OCI-LY7 (cell line): ENCODE measurements at regions not wholly inside any gene's neighbourhood (a gene's known extent, or its start where the extent isn't known, plus 50 kb on each side); places are given as distances from the start of the nearest gene placed in this dataset.

Experiments
- BruUV-seq: library from RNA; stranded (reverse); fragments of 400-500 nt; replicated peaks from 2 replicates; lab custom pipeline; 2021; lab: Mats Ljungman, UMichigan
- CTCF ChIA-PET: fragments of 300-600 bp; sonication (Branson Sonifier 250); formaldehyde crosslinking; loops from one replicate; lab custom pipeline; 2022; ENCODE audit warnings: antibody characterized with exemption; ENCODE audit not compliant: unreplicated experiment; lab: Charles Lee
- POLR2A ChIA-PET: fragments of 300-600 bp; sonication (Branson Sonifier 250); formaldehyde crosslinking; loops from one replicate; lab custom pipeline; 2022; ENCODE audit warnings: antibody characterized with exemption; lab: Charles Lee
- DNase-seq: peaks from one replicate; pipeline ENCODE4 v3.0.0-alpha.2; 2015; ENCODE audit warnings: low spot score
- H2AFZ ChIP-seq: fragments of 200-600 bp; sonication (generic), shearing (Covaris generic); 2 replicates; pipeline ENCODE4 v1.6.1; 2014; ENCODE audit warnings: mild to moderate bottlenecking, antibody characterized with exemption, low read length, moderate library complexity
- H3K27ac ChIP-seq: fragments of 200-600 bp; sonication (generic); 2 replicates; pipeline ENCODE4 v1.5.1; 2014; ENCODE audit warnings: mixed run types, low read depth, mild to moderate bottlenecking, moderate library complexity, low read length, inconsistent platforms; ENCODE audit not compliant: poor library complexity, severe bottlenecking
- H3K36me3 ChIP-seq: fragments of 200-600 bp; sonication (generic); 2 replicates; pipeline ENCODE4 v1.6.1; 2014; ENCODE audit warnings: mild to moderate bottlenecking, antibody characterized with exemption, low read length, moderate library complexity, mixed read lengths; ENCODE audit not compliant: insufficient read depth
- H3K4me1 ChIP-seq: fragments of 200-600 bp; sonication (generic); 2 replicates; pipeline ENCODE4 v1.5.1; 2014; ENCODE audit warnings: mild to moderate bottlenecking, low read length; ENCODE audit not compliant: insufficient read depth, poor library complexity, severe bottlenecking
- H3K4me2 ChIP-seq: fragments of 200-600 bp; sonication (generic); 2 replicates; pipeline ENCODE4 v1.6.1; 2014; ENCODE audit warnings: mild to moderate bottlenecking, low read length
- H3K4me3 ChIP-seq: fragments of 200-600 bp; sonication (generic); 2 replicates; pipeline ENCODE4 v1.5.1; 2014; ENCODE audit warnings: mild to moderate bottlenecking, low read depth, low read length; ENCODE audit not compliant: poor library complexity, severe bottlenecking
- H3K79me2 ChIP-seq: fragments of 200-600 bp; sonication (generic); 2 replicates; pipeline ENCODE4 v1.6.1; 2016; ENCODE audit warnings: low read depth, mild to moderate bottlenecking, low read length, moderate library complexity, mixed read lengths; ENCODE audit not compliant: insufficient read depth
- H3K9me2 ChIP-seq: fragments of 200-600 bp; sonication (generic); 2 replicates; pipeline ENCODE4 v1.6.1; 2016; ENCODE audit warnings: mild to moderate bottlenecking, low read length, mixed read lengths; ENCODE audit not compliant: insufficient read depth
- H3K9me3 ChIP-seq: fragments of 200-600 bp; sonication (generic); 2 replicates; pipeline ENCODE4 v1.6.1; 2014; ENCODE audit warnings: mild to moderate bottlenecking, mixed run types, low read length, mixed read lengths
- H4K20me1 ChIP-seq: fragments of 200-600 bp; sonication (generic); 2 replicates; pipeline ENCODE4 v1.6.1; 2014; ENCODE audit warnings: mild to moderate bottlenecking, antibody characterized with exemption, low read length, moderate library complexity, mixed read lengths; ENCODE audit not compliant: insufficient read depth
- CTCF ChIP-seq: fragments of 200-600 bp; sonication (generic); conservative IDR thresholded peaks from 2 replicates; pipeline ENCODE4 v1.5.1; 2014; ENCODE audit warnings: mild to moderate bottlenecking, antibody characterized with exemption, low read length, moderate library complexity, mixed read lengths
- EZH2phosphoT487 ChIP-seq: fragments of 200-600 bp; sonication (generic); IDR thresholded peaks from 2 replicates; pipeline ENCODE4 v1.6.1; 2018; ENCODE audit warnings: low read depth, borderline replicate concordance, mild to moderate bottlenecking, mixed run types, antibody characterized with exemption, low read length, moderate library complexity, mixed read lengths
- intact Hi-C: fragments of 100-400 bp; cut with micrococcal nuclease; formaldehyde crosslinking; loops from one replicate; pipeline ENCODE4 v1.10.0; 2022; ENCODE audit not compliant: unreplicated experiment

- Histone ChIP-seq H2AFZ (no peak overlapping the region), H3K9me3 (no peaks in the 10 kb centered on the region), H3K4me3 (no peak overlapping the region), H3K79me2 (no peaks in the 10 kb centered on the region), H4K20me1 (no peaks in the 10 kb centered on the region), H3K4me1 (no peaks in the 10 kb centered on the region), H3K9me2 (no peaks in the 10 kb centered on the region), H3K4me2 (no peak overlapping the region), H3K27ac (no peak overlapping the region), H3K36me3 (no peaks in the 10 kb centered on the region)
- POLR2A ChIA-PET: no interaction called here
- no peak for DNase-seq
- BruUV-seq: no TSS peak
- TF ChIP-seq CTCF (no peak), EZH2phosphoT487 (no peak)
- intact Hi-C loops: no loop called here
- CTCF ChIA-PET: no interaction called here
Measured at GRCh38 chr18:25701821-25702220, 349.9 kb upstream of the ZNF521 start.

- Histone ChIP-seq H3K36me3 (no peaks in the 10 kb centered on the region), H3K9me2 (no peaks in the 10 kb centered on the region), H3K27ac (no peak overlapping the region), H3K4me3 (no peak overlapping the region), H3K9me3 (no peaks in the 10 kb centered on the region), H3K4me1 (no peaks in the 10 kb centered on the region), H2AFZ (no peak overlapping the region), H4K20me1 (no peaks in the 10 kb centered on the region), H3K4me2 (no peak overlapping the region), H3K79me2 (no peaks in the 10 kb centered on the region)
- POLR2A ChIA-PET: no interaction called here
- intact Hi-C loops: no loop called here
- no TSS peak for BruUV-seq
- CTCF ChIA-PET: no interaction called here
- no peak for DNase-seq
- TF ChIP-seq EZH2phosphoT487 (no peak), CTCF (no peak)
Measured at GRCh38 chr18:25686960-25687500, 335.1 kb upstream of the ZNF521 start.

GRCh38 chr18:25685088-25685487 is 333.1 kb upstream of the ZNF521 start:
- Histone ChIP-seq H3K79me2 (no peaks in the 10 kb centered on the region), H3K36me3 (no peaks in the 10 kb centered on the region), H3K9me3 (no peaks in the 10 kb centered on the region), H2AFZ (no peak overlapping the region), H3K27ac (no peak overlapping the region), H3K4me2 (no peak overlapping the region), H3K9me2 (no peaks in the 10 kb centered on the region), H3K4me1 (no peaks in the 10 kb centered on the region), H4K20me1 (no peaks in the 10 kb centered on the region), H3K4me3 (no peak overlapping the region)
- intact Hi-C loops: no loop called here
- no peak for DNase-seq
- ChIA-PET CTCF (no interaction called here), POLR2A (no interaction called here)
- no peak for TF ChIP-seq CTCF
- TF ChIP-seq EZH2phosphoT487: no peak
- BruUV-seq: no TSS peak
